ENCODE measurements at regions not wholly inside any gene's neighbourhood (a gene's known extent, or its start where the extent isn't known, plus 50 kb on each side); places are given as distances from the start of the nearest gene placed in this dataset.
"Not testable (repeated sequence)": the region's sequence is repeated elsewhere in the genome, so short reads cannot be mapped to it uniquely, and the experiment has no call there.

- not testable (repeated sequence) for TF ChIP-seq POLR2AphosphoS5 (IDR thresholded peaks at IDR 0.05; ENCODE audit: borderline replicate concordance, low read depth, low read length); EZH2 (IDR thresholded peaks at IDR 0.05); FOXP2 (optimal IDR thresholded peaks at IDR 0.05; ENCODE audit: control extremely low read depth, extremely low read length, insufficient read depth)
Observed at GRCh38 chr6:85750146-85750545, 107.5 kb upstream of the SYNCRIP start.

Measured in SK-N-MC (cell line).